GM23248 (cell line): ENCODE measurements at regions not wholly inside any gene's neighbourhood (a gene's known extent, or its start where the extent isn't known, plus 50 kb on each side); places are given as distances from the start of the nearest gene placed in this dataset.

Experiments
- EZH2 ChIP-seq: fragments of 200-600 bp; sonication (generic); IDR thresholded peaks from 2 replicates; pipeline ENCODE4 v1.6.1; 2018; ENCODE audit warnings: antibody characterized with exemption, mild to moderate bottlenecking; ENCODE audit not compliant: insufficient read depth, poor library complexity, severe bottlenecking
- EZH2phosphoT487 ChIP-seq: fragments of 200-600 bp; sonication (generic); IDR thresholded peaks from 2 replicates; pipeline ENCODE4 v1.6.1; 2018; ENCODE audit warnings: antibody characterized with exemption, moderate library complexity, mild to moderate bottlenecking, low read depth; ENCODE audit not compliant: insufficient read depth

DNA sequence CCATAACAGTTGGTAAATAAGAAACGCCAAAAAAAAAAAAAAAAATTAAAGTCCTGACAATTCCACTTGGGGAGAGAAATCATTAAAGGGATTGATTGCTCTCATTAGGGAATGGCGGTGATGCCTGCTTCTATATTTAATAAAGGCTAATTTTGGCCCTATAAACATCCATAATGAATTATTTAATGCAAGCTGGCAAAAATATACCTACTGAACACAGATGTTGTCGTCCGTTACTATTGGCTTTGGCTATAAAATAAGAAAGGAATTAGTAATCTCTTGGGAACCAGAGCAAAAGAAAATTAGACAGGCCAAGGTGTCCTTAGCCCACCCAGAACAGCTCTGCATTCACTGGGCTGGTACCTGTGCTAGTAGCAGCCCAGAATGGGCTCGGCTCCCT lies 717.3 kb downstream of the DIAPH3 start:
- TF ChIP-seq EZH2phosphoT487 (no peak), EZH2 (no peak)
